Adrenal gland (tissue), 9 donors: ENCODE measurements at regions not wholly inside any gene's neighbourhood (a gene's known extent, or its start where the extent isn't known, plus 50 kb on each side); places are given as distances from the start of the nearest gene placed in this dataset.

Experiments
- DNase-seq, 7 donors: peaks; one replicate each; pipeline ENCODE4 v3.0.0-alpha.2; 2019 to 2020
- H3K27ac ChIP-seq, 5 donors: fragments of 200-600 bp; sonication (generic) in 4 of 5; 1 replicate in 3 of 5; 2 replicates in 2 of 5; pipeline versions ENCODE4 v1.5.1 to v1.8.0; 2016 to 2020; ENCODE audit warnings: mild to moderate bottlenecking in 1 of 5
- H3K27me3 ChIP-seq: fragments of 200-600 bp; 2 replicates; pipeline ENCODE4 v1.8.0; 2021
- H3K36me3 ChIP-seq, 2 donors: fragments of 200-600 bp; replicated peaks in 1 of 2; 1 replicate in 1 of 2; 2 replicates in 1 of 2; pipeline versions ENCODE4 v1.5.1 to v1.8.0; 2018 to 2022
- H3K4me1 ChIP-seq, 2 donors: fragments of 200-600 bp; replicated peaks in 1 of 2; 1 replicate in 1 of 2; 2 replicates in 1 of 2; pipeline versions ENCODE4 v1.5.1 to v1.8.0; 2018 to 2021
- H3K4me3 ChIP-seq, 4 donors: fragments of 200-600 bp; sonication (generic) in 3 of 4; one replicate each; pipeline ENCODE4 v1.5.1; 2016 to 2018
- H3K9me3 ChIP-seq, 3 donors: fragments of 200-600 bp; sonication (generic) in 1 of 3; replicated peaks in 1 of 3; 1 replicate in 2 of 3; 2 replicates in 1 of 3; pipeline versions ENCODE4 v1.5.1 to v1.8.0; 2016 to 2021
- CTCF ChIP-seq, 6 experiments: fragments of 450-650 bp in 4 of 6; fragments of 200-600 bp in 2 of 6; sonication (generic) in 1 of 6; IDR thresholded peaks; 1 replicate in 5 of 6; 2 replicates in 1 of 6; pipeline versions ENCODE4 v1.5.1 to v1.8.0; 2016 to 2021; ENCODE audit warnings: antibody characterized with exemption in 6 of 6, mild to moderate bottlenecking in 2 of 6, moderate library complexity in 1 of 6
- POLR2A ChIP-seq, 2 donors: fragments of 450-650 bp; IDR thresholded peaks; one replicate each; pipeline ENCODE4 v1.6.1; 2017; ENCODE audit warnings: antibody characterized with exemption in 2 of 2, mild to moderate bottlenecking in 2 of 2, moderate library complexity in 1 of 2
- WGBS, 4 donors: extraction: QIAGEN DNeasy Blood & Tissue Kit in 2 of 4; methylation state at CpG; one replicate each; pipeline versions ENCODE4 v1.1.5 to v1.1.7; 2013 to 2017; 5-methylcytosine and 5-hydroxymethylcytosine counted together
- intact Hi-C, 2 donors: fragments of 100-400 bp; cut with DNase I; formaldehyde crosslinking; loops; one replicate each; pipeline versions ENCODE4 v1.14.1 to v1.15.0; 2022 to 2023
- donor health status: healthy with polysubstance abuse.
- donor health status: Bipolar disorder and iron deficiency.
- donor health status: DM: yes; HTN: yes; CAD: no.
- donor health status: DM: no; HTN: no; CAD: no.
- donor health status: DM: no; HTN: no; CAD: no.

- 78 to 92% (median 86%) methylated on average over 2 to 3 of the region's 3 CpGs for WGBS, 4 donors
These were observed 389.4 kb upstream of the KLHL29 start for GRCh38 chr2:22995576-22995975.

GRCh38 chr2:22996911-22997310, 388.1 kb upstream of the KLHL29 start:
- no peaks in the 10 kb centered on the region for H3K27me3 ChIP-seq
- no peak for DNase-seq
- H3K27ac ChIP-seq: no peak overlapping the region
- no peaks in the 10 kb centered on the region for H3K4me1 ChIP-seq
- no peaks in the 10 kb centered on the region for H3K9me3 ChIP-seq
- H3K4me3 ChIP-seq: no peak overlapping the region
- 81 to 89% (median 88%) methylated on average over 1 to 2 of the region's 2 CpGs for WGBS, 4 donors
- TF ChIP-seq POLR2A (IDR thresholded peaks at IDR 0.05) (no peak), CTCF (IDR thresholded peaks at IDR 0.05) (no peak)
- intact Hi-C loops: no loop called here
- no peaks in the 10 kb centered on the region for H3K36me3 ChIP-seq

More at GRCh38 chr2:22995576-22995975, 389.4 kb upstream of the KLHL29 start:
- Histone ChIP-seq H3K36me3 (no peaks in the 10 kb centered on the region), H3K9me3 (no peaks in the 10 kb centered on the region), H3K4me1 (no peaks in the 10 kb centered on the region), H3K4me3 (no peak overlapping the region), H3K27ac (no peak overlapping the region), H3K27me3 (no peaks in the 10 kb centered on the region)
- intact Hi-C loops: no loop called here
- DNase-seq: no peak
- TF ChIP-seq POLR2A (IDR thresholded peaks at IDR 0.05) (no peak), CTCF (IDR thresholded peaks at IDR 0.05) (no peak)

GRCh38 chr2:22998359-22998758, 386.6 kb upstream of the KLHL29 start:
- no peaks in the 10 kb centered on the region for H3K27me3 ChIP-seq
- TF ChIP-seq CTCF (IDR thresholded peaks at IDR 0.05) (no peak), POLR2A (IDR thresholded peaks at IDR 0.05) (no peak)
- 68 to 79% (median 72%) methylated on average over 3 of the region's 3 CpGs for WGBS, 4 donors
- H3K36me3 ChIP-seq: no peaks in the 10 kb centered on the region
- intact Hi-C loops: no loop called here
- no peaks in the 10 kb centered on the region for H3K9me3 ChIP-seq
- DNase-seq: no peak
- no peaks in the 10 kb centered on the region for H3K4me1 ChIP-seq
- no peak overlapping the region for H3K4me3 ChIP-seq
- no peak overlapping the region for H3K27ac ChIP-seq

GRCh38 chr2:22999951-23000350, 385.0 kb upstream of the KLHL29 start:
- H3K4me3 ChIP-seq: no peak overlapping the region
- WGBS, 4 donors: 72 to 86% (median 79%) methylated on average over 4 of the region's 4 CpGs
- no peak for DNase-seq
- no peak overlapping the region for H3K27ac ChIP-seq
- H3K36me3 ChIP-seq: no peaks in the 10 kb centered on the region
- H3K4me1 ChIP-seq: no peaks in the 10 kb centered on the region
- H3K27me3 ChIP-seq: no peaks in the 10 kb centered on the region
- TF ChIP-seq CTCF (IDR thresholded peaks at IDR 0.05) (no peak), POLR2A (IDR thresholded peaks at IDR 0.05) (no peak)
- intact Hi-C loops: no loop called here
- no peaks in the 10 kb centered on the region for H3K9me3 ChIP-seq
